Dedifferentiated amniotic fluid mesenchymal stem cell (primary cell): ENCODE measurements at regions not wholly inside any gene's neighbourhood (a gene's known extent, or its start where the extent isn't known, plus 50 kb on each side); places are given as distances from the start of the nearest gene placed in this dataset.

Experiments used
- DNase-seq: peaks from one replicate; pipeline ENCODE4 v3.0.0-alpha.2; 2016; ENCODE audit errors: extremely low spot score

DNA sequence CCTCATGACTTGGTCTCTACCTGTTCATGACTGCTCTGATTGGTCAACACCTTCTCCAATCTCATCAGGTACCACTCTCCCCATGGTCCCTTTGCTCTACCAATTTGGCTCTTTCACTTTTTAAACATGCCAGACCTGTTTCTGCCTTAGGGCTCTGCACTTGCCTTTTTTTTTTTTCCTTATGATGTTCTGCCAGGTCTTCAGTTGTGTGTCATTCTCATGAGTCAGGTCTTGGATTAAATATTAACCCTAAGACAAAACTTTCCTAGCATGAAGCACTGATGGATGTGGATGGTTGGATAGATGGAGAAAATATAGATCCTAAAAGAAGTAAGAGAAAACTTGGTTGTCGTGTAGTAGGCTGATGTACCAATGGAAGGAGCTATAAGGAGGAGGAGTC lies 219.3 kb downstream of the TTC32 start:
- DNase-seq = no peak

DNA sequence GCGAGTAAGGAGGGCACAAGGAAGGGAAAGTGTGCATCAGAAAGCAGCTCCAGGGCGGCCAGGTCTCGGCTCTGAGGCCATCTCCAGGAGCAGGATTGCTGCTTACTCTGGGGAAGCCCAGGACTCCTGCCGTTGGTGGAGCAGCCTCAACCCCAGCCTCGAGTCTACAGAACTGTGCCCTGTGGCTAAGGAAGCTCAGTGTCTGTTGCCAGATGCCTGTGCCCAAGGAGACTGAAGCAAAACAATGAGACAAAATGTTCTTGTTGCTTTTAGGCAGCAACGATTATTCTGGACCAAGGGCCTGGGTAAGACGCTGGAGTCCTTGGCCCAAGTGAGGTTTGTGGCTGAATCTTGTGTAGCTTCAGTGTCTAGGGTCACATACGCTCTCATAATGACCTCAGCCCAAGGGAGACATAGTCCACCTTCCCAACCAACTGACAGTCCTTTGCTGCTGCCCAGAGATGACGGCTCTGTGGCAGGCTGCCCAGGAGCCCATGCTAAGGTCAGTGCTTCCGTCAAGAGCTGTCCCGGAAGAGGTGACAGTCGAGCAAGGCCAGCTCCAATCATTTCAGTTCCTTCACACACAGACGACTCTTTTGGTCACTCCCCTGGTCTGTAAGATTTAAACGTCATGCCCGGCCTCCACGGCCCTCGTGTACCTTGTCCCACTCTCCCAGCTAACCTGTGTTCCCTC lies 223.8 kb downstream of the TTC32 start:
- no peak for DNase-seq

DNA sequence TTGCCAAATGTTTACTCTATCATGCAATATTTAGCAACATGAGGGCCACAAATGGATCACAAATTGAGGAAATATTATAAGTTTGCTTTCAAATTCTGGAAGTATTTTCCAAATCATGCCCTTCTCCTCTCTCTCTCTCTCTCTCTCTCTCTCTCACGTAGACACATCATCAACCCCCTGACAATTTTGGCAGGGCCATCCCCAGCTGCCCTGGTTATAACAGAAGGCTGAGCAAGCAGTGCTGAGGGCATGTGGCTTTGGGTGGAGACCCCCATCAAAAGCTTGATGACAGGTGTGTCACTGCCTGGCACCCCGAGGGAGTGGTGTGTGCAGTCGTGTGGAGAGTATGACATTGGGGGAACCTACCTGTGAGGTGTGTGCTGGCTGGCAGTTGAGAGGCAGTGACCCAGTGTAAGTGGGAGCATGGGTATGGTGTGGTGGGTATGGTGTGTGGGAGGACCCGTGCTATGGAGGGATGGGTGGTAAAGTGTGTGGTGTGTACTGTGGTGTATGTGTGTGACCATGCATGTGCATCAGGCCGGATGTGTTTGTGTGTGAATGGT lies 224.5 kb downstream of the TTC32 start:
- DNase-seq = no peak

DNA sequence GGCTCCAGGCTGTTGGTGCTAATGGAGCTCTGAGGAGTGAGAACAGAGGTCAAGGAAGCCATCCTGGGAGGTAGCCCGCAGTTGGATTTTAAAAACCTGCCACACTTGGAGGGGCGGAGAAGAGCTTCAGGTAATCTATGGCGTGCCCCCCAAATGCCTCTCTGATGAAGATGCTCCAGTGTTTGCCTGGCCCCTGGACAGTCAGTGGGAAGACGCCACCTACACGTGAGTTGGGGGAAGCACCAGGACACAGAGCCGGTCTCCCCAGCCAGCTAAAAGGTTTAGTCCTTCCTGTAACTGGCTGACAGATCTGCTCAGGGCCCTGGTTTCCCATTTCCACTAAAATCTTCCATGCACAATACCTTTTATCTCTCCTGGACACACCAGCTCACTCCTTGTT lies 225.0 kb downstream of the TTC32 start:
- no peak for DNase-seq

DNA sequence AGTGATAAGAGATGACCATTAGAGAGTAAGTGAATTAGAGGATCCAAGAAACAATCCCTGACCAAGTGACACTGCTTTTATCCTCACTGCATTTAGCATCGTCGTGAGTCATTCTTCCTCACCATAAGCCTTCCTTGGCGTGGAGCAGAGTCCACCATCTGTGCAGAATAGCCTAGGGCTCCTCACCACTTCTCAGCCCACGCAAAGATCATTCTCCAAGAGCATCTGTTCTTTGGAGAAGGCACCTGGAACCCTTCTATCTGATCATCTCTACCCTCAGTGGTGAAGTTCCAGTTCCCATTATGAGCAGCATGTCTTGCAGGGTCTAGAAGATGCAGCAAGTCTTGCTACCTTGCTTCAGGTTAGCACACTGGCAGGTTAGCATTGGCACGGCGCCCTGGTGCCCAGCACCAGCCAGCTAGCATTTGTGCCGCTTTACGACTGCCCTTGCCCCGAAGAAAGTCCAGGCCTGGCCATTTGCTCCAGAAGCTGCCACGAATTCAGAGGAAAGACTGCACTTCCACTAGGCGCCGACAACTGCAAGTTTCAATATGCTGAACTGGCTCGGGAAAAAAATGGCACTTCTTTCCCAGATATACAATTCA lies 225.8 kb downstream of the TTC32 start:
- peak; percentile 47 for DNase-seq

DNA sequence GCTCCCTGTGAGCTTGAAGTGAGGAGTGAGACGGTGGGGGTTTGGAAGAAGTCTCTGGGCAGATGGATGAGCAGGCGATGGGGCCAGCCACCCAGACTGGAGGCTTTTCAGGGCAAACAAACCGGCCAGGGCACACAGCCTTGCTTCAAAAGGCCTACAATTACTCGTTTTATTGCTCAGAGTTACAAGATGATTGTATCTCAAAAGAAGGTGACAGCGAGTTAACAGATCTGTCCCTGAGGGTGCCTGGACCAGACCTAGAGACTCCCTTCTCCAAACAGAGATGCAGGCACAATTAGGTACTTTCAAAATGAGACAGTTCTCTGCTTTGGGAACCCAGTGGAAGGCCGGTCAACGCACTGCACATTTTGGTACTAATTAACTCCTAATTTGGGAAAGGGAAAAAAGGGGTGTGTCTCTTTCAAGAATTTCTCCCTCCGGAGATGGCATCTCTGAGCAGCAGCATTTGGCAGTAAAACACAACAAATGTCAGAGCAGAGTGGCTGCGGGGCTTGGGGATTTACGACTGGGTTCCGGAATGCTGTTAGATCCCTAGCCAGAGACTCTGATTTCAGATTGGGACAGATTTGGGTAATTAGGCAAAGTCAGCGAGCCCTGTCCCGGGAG lies 226.7 kb downstream of the TTC32 start:
- DNase-seq = no peak

DNA sequence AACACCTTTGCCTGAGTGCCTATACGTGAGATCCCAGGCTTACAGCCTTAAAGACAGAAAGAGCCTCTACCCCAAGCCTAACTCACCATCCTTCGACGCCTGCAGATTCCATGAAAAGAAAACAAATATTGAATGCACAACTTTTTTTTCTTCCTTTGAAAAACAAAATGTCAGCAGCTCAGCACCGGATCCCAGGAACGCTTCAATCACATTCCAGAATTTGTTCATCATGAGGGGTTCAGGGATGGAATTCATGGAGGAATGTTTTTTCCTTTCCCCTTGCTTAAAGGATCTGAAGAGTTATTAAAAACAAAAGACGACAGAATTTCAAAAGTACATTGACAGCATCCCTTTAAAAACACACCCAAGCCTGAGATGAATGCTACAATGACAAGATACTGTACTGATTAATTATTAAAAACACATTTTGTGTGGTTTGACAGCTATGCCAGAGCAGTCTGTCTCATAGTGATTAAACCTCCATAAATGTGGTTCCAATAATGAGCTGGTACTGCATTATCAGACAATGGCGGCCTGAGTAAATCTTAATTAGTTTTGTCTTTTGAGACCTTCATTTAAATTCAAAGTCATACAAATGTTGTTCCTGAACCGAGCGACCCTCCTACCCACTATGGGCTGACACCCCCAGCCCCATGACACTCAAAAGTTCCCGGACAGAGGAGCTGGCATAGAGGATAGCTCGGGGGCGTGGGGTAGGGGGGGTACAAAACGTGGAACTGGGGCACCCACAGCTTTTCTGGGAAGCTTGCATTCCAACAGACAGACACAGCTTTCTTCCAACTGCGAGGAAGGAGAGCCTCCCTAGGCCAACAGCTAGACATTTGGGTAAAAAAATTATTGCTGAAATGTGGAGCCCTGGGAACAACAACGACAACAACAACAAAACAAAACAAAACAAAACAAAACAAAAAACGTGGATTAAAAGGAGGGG lies 227.5 kb downstream of the TTC32 start:
- DNase-seq = no peak

DNA sequence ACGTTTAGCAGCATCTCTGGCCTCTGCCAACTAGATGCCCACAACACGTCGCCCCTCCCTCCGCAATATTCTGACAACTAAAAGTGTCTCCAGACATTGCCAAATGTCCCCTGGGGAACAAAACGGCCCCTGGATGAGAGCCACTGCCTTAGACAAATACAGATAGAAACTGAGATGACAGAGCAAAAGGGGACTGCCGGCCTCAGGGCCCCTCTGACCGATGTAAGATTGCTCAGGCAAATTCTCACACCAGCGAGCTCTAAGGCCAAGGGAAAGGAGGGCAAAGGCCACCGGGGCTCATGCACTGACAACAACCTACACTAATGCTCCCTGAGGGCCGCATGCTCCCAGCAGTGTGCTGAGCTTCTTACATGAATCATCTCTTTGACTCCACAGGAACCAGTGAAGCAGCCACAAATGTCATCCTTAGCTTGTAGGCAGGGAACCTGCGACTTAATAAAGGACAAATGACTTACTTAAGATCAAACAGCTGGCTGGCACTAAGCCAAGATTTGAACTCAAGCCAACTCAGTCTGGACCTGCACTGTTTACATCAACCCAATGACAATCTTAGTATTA lies 228.5 kb downstream of the TTC32 start:
- no peak for DNase-seq

DNA sequence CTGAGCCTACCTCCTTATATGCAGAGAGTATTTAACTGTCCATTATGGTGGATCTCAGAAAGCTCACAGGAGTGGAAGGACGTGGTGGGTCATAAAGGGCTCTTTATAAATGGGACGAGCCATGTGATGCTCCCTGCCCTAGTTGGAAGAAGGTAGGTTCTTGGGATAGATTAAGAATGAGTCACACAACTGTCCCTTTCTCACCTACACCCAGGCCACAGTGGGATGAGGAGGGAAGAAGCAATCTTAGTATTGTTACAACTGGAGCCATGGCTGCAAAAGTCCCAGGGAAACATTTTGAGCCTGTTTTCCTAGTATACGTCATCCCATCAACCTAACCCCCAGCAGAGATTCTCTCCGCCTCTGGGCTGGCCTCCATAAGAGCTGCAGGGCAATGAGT lies 229.9 kb downstream of the TTC32 start:
- DNase-seq = no peak

DNA sequence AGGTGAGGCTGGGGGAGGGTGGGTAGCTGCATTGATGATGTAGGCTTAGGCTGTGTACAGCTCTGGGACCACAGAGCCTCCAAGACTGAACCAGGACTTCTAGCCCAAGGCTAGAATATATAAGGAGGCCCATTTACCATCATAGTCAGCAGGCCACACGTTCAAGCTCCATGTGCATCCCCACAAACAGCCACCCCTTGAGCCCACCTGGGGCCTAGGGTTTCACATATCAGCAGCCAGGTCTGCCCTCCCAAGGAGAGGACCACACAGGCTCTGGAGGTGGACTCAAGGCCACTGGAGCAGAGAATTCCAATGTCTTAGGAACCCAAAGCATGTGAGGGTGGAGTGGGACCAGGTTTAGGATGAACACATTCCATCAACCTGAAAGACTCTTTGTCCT lies 230.5 kb downstream of the TTC32 start:
- no peak for DNase-seq

DNA sequence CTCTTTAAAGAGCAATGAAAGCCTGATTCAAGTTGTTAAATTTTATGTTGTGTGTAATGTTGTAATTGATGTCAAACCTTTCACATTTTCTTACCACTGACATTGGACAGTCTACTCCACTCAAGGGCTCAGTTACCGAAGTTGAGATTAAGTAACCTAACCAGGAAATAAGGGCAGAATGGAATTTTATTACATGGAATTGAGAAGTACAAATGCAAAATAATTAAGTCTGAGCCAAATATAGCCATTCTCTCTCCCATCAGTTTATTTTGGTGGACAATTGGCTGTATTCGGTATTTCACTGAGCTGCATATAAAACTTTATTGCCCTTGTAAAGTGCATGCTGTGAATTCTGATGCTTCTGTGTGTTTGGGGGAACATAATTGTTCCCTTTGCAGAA lies 231.5 kb downstream of the TTC32 start:
- no peak for DNase-seq

DNA sequence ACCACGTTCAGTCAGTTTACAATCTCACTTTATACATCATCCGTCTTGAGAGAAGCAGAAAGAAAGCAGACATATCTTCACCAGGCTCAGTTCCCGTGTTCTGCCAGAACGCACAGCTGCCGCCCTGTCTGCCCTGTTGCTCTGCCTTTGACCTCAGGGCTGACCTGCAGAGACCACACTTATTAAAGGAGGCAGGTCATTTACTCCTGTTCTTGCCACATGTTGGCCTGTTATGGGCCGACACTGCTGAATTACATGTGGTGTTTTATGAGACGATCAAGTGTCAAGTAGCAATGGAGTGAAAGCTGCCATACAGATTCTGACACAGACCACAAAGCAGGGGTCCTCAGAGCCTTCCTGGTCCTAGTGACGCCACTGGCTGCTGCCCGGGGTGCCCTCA lies 232.2 kb downstream of the TTC32 start:
- no peak for DNase-seq

DNA sequence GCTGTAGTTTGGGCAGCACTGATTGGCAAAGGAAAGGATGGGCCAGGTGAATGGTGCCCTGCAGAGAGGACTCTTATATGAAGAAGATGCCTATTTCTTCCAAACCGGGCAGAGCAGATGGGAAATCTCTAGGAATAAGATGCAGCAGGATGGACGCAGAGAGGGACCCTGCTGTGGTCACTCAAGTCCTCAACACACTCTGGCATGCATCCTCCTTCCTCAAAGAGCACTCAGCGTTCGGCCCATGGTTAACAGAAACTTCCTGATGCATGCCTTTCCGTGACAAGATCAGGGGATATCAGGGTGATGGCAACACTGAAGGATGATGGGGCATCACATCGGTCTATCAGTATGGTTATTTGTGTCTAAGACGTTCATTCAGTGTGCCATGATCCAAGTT lies 232.7 kb downstream of the TTC32 start:
- no peak for DNase-seq

DNA sequence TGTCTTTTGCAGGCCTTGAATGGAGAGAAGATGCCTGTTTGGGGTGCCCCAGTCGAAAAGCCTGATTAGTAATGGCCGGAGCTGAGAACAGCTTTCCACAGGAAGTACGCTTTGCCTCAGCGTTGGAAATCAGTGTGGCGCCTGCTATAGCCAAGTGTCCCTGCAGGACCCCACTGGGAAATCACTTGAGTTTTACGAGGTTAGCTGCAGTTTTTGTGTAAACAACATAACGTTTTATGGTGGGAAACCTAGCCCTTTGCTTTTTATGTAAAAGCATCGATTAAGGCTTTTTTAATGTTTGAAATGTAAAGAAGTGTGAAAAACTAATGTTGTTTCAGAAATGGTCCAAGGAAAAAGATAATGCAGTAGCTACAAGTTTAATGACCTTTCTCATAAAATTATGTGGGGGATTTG lies 234.2 kb downstream of the TTC32 start:
- DNase-seq = no peak

DNA sequence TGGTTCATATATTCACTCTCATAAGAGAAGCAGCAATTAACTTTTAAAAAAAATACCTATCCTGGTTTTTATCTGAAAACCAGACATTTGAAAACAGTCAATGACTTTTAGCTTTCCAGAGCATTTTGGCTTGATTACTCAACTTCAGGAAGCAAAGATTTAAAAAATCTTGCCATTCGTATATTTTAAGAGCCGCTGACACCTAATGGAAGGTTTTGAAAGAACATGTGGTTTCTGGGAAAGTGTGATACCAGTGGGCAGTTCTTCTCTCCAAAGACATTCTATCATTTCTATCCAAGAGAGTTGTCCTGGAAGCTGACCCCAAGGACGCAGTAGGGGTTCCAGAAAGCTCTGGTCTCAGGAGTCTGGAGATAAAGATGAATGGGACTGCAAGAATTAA lies 234.7 kb downstream of the TTC32 start:
- peak; percentile 50 for DNase-seq

DNA sequence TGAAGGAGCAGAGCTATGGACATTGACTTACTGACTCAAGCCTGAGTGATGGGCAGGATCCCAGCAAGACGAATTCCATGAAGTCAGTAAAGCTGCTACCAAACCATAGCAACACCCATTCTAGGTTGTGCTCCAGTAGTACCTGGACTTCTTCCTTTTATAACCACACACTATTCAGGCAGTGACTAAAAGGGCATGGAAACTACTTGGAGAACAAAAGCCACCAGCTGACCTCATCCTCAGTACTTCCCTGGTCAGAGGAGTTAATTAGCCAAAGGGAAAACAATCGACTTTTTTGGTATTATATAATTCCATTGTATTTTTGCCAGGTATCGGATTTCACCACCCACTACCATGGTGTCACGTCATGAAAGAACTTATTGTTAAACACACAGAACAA lies 237.1 kb downstream of the TTC32 start:
- no peak for DNase-seq

DNA sequence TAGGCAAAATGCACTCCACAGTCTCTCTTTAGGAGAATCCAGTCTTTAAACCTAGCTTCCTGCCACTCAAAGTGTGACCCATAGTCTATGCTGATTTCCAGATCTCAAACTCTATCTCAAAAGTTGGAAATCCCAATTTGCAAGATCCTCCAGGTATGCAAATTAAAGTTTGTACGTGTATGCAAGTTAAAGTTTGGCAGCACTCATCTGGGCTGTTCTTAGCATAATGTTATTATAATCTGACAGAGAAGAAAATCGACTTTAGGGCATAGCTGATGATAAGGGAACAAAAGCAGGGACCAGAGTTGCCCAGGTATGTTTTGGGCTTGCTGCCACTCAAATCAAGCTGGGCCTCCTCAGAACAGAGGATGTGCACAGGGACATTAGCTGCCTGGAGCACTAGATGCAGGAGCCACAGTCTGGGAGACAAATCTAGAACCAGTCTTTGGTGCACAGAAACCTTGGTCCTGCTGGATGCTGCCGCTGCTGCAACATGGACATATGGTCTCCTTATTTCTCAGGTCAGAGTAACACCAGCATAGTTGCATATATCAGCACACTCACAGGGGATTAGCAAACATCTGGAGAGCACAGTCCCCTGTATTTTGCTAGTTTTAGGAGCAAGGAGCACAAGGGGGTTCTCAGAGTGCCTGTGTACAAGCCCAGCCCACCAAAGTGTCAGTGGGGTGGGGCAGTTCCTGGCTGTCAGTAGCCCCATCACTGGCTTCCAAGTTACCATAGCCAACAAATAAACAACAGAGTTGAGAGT lies 242.6 kb downstream of the TTC32 start:
- no peak for DNase-seq

DNA sequence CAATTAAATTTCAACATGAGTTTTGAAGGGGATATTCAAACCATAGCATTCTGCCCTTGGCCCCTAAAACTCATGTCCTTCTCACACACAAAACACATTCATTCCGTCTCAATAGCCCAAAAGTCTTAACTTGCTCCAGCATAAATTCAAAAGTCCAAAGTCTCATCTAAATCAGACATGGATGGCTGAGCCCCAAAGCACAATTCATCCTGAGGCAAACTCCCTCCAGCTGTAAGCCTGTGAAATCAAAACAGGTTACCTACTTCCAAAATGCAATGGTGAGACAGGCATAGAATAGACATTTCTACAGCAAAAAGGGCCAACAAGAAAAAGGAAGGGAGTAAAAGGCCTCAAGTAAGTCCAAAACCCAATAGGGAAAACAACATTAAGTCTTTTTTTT lies 245.8 kb downstream of the TTC32 start:
- DNase-seq = no peak

DNA sequence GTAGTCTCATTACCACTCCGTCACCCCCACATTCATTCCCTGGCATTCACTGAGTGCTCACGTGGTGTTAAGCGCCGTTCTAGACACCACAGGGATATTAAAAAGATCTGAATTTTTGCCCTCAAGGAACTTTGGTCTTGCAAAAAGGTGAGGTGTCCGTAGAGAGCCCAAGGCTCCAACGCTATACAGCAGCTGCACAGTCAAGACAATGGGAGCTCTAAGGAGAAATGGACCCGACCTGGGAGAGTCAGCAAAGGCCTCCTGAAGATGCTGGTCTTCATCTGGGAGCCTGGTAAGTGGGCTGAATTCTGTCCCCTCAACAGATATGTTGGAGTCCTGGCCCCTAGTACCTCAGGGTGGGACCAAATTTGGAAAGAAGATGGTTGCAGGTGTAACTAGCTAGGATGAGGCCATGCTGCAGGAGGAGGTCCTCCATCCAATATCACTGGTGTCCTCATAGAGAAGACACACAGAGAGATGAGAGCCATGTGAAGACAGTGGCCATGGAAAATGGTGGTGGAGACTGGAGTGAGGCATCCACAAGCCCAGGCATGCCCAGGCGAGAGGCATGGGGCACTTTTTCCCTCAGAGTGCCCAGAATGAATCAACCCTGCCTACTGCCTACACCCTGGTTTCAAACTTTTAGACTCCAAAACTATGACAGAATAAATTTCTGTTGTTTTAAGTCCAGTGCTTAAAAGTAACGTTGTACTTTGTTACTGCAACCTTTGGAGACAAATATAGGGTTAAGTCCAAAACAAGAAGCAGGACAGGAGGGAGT lies 247.3 kb downstream of the TTC32 start:
- DNase-seq = no peak

DNA sequence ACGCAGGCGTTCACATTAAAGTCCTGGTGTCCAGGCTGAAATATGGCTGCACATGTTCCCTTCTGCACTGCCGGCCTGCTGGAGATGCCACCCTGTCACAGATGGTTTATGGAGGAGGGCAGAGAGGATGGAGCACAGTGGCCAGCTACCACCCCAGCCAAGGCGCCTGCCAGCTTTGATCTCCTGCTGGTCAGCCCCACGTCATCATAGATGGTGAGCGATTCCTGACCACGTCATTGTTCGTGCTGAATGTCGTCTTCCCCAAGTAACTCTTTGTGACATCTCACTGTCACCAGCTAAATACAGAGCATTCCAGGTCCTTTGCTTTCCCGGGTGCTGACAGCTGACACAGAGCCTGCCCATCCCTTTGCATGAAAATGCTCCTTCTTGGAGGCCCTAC lies 248.3 kb downstream of the TTC32 start:
- DNase-seq = no peak
